GM04504 (cell line): ENCODE measurements at regions not wholly inside any gene's neighbourhood (a gene's known extent, or its start where the extent isn't known, plus 50 kb on each side); places are given as distances from the start of the nearest gene placed in this dataset.

ENCODE experiments used
- DNase-seq: peaks from one replicate; pipeline ENCODE4 v3.0.0-alpha.2; 2012; ENCODE audit warnings: low read depth

DNA sequence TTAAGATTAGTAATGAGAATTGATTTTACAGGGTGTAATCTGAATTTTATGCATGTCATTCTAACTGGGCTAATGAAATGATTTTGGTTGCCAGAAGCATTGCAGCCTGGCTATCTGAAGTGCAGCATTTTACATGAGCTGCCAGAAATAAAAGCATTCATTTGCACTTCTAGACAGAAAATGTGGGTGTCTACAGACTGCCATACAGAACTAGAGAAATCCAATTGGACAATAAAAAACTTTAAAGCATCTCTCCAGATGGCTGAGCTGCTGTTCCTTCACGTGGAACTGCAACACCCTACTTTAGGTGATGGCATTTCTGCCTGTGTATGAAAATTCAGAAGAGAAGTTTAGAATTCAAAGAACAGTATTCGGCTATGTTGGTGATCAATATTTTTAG lies 450.1 kb upstream of the SLITRK1 start:
- DNase-seq: no peak

DNA sequence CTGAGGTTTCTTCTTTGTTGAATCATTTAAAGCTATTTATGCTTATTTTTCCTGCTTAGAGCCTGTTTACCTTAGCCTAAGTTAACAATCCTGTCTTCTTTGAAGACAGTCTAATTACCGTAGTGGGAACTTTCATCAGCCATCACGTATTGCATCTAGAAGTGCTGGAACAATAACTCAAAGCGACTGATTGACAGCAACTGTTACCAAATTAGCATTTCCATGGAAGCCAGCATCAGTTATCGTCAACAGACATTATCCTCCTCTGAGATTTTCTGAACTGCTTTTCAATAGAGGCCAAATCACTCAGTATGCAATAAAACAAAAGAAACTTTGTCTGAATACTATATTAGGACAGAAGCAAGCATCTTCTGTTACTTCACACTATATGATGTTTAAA lies 433.3 kb upstream of the SLITRK1 start:
- no peak for DNase-seq

GRCh38 chr13:84303035-84303434 lies 420.8 kb upstream of the SLITRK1 start:
- DNase-seq: no peak

GRCh38 chr13:84297251-84297650 lies 415.0 kb upstream of the SLITRK1 start:
- DNase-seq: no peak

DNA sequence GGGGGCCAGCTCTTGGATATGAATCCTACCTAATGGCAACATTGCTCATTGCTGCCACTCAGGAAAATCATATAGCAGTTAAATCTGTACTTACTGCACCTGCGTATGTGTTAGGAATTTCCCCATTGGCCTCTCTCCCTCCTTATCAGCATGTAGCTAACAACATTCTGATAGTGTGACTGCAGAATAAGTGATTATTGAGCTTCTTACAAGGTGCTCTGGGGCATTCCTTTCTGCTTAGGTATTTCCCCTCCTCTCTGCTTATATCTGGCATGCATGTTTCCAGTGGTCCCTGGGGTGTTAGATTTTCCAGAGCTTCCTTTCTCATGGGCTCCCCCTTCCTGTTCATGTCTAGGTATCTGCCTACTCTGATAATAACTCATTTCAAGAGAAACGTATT lies 414.1 kb upstream of the SLITRK1 start:
- DNase-seq: no peak

DNA sequence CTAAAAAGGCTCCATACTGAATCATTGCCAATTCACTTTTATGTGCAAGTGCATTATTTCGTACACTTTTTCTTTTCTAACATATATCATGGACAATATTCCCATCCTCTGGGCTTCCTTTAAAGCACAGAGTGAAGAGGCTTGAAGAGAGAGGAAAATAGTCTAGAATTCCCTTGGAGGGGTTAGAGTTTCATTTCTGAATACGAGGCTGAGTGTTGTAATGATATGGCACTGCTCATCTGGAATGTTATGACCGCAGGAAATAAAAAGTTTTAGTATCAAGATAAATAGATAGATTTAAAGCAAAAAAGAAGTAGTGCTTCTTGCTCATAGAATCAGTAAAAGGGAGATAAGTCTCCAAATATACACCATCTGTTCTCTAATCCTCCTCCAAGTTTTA lies 412.3 kb upstream of the SLITRK1 start:
- DNase-seq: no peak

DNA sequence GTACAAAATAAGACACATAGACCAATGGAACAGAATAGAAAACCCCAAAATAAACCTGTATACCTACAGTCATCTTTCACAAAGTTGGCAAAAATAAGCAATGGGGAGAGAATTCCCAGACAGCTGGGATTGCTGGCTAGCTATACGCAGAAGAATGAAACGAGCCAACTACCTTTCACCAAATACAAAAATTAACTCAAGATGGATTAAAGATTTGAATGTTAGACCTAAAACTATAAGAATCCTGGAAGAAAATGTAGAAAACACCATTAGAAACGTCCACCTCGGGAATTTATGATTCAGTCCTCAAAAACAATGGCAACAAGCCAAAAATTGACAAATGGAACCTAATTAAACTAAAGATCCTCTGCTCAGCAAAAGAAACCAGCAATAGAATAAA lies 408.1 kb upstream of the SLITRK1 start:
- DNase-seq: no peak

DNA sequence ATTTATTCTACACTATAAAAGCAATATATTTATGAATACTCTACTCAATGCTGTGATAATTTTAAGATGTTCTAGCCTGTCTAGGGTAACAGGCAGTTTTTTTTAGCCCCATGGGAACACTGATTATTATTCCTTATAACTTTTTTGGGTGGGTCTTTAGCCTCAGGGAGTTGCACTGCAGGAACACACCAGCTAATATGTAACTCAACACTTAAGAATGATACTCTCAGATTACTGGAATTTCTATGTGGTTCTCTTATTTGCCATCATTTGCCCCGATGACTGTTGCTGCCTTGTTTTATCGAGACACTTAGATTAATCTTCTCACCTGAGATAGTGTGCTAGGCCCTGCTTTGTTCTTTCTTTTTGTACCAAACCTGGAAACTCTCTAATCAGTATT lies 396.9 kb upstream of the SLITRK1 start:
- DNase-seq: no peak

DNA sequence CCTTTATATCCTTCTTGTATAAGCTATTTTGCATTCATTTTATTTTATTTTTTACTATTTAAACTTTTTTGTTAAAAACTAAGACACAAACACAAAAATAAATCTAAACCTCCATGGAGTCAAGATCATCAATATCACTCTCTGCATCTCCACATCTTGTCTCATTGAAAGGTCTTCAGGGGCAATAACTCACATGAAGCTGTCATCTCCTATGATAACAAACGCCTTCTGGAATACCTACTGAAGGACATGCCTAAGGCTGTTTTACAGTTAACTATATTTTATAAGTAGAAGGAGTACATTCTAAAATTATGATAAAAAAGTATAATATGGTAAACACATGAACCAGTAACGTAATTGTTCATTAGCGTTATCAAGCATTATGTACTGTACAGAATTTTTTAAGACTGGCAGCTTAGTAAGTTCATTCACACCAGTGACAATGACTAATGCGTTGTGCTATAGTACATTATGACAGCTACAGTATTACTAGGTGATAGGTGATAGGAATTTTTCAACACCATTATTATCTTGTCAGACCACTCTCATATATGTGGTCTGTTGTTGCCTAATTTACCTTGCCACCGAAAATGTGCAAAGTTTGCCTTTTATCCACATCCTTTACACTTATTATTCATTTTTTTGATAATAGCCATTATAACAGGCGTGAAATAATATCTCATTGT lies 390.7 kb upstream of the SLITRK1 start:
- no peak for DNase-seq

DNA sequence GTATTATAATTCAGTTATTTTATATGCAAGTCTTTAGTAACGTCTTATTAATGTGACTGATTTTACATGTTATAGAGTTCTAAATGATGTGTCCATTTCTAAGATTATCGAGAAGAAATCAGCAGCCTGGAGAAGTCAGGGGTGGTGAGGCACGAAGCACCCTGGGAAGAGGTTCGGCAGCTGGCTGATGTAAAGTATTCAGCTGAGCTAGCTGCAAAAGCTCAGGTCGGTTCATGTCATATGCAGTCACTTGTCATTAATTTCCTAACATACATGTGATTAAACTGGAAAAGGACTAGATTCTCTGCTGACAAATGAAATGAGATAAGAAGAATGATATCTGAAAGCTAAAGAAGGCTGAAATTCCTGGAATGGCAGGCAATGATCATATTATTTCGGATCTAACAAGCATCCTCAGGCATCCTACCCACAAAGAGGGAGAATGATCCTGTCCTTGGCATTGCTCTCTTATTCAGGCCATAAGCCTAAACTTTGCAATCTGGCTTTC lies 383.0 kb upstream of the SLITRK1 start:
- DNase-seq: no peak

DNA sequence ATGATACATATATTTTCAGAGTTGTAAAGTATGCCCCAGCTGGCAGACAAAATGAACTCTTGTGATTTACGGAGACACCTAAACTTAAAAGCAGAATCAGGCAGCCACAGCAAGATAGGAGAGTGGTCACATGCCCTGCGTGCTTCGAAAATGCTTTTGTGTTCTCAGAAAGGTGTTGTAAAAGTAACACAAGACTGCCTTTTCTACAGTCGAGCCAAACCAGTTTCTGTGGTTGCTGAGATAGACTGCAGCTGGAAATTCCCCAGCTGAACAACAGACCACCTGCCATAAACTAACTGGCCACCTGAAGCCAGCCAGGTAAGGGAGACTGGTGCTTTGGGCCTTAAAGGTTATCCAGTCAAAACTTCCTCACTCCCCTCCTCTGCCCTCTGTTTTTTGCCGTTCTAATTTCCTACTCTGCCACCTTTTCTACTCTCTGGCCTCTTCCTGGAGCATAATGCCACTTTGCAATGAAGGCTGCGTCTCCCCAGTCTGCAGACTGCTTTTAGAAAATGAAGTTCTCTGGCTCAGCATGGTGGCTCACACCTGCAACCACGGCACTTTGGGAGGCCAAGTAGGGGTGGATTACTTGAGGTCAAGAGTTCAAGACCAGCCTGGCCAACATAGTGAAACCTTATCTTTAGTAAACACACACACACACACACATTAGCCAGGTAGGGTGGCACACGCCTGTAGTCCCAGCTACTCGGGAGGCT lies 381.2 kb upstream of the SLITRK1 start:
- no peak for DNase-seq

DNA sequence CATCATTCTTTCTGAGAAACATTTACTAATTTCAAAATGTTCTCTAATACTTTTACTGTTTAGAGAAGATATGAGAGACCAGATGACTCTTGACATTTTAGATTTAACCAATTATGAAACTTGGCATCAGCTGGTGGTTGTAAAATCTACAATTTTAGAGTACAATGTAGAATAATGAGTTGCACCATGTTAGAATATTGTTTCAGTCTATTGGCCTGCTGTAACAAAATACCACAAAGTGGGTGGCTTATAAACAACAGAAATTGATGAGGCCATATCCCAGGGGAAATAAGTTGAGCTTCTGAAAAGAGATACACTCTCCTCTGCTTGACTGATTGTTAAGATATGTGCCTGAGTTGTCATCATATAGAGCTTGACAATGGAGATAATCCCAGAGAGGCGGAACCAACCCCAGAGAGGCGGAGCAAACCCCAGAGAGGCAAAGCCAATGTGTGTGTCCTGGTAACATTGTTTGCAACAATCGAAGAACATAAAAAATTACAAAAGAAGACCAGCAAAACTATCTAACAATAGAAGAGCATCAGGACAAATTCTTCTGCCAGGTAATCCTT lies 373.0 kb upstream of the SLITRK1 start:
- DNase-seq: no peak

- no peak for DNase-seq
Measured at GRCh38 chr13:84249463-84249862, 367.2 kb upstream of the SLITRK1 start.

GRCh38 chr13:84243340-84243739 lies 361.1 kb upstream of the SLITRK1 start:
- no peak for DNase-seq

DNA sequence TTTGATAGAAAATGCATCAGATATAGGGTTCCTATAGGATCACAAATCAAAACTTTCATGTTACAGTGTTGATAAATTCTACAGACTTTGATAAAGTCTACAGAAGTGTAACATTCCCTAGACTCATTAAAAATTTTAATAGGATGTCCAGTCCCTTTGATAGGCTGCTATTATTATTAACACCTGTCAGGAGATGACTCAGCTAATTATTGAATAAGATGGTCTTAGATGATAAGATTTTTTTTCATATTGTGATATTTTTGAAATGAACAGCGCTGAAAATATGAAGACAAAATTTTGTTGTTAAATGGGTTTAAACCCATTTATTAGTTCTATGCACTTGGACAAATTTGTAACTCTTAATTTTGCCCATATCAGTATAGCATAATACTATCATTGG lies 356.8 kb upstream of the SLITRK1 start:
- no peak for DNase-seq

- no peak for DNase-seq
Measured at GRCh38 chr13:84238381-84238780, 356.1 kb upstream of the SLITRK1 start.

DNA sequence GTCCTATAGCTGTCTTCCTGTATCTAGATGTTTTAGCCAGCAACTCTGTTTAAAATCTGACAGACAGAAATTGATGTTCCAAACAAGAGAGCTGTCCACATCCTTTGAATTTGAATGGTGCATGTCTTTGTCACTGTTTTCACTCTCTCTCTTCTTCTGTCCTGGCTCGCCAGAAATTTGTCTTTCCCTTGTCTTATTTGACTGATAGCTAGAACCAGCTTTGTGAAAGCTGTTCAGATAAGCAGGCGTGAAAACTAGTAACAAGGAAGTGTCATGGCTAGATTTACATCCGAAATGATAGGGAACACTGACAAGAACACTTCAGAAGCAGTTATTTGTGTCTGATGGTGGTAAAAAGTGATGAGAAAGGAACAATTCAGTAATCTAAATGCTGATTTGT lies 354.9 kb upstream of the SLITRK1 start:
- no peak for DNase-seq

DNA sequence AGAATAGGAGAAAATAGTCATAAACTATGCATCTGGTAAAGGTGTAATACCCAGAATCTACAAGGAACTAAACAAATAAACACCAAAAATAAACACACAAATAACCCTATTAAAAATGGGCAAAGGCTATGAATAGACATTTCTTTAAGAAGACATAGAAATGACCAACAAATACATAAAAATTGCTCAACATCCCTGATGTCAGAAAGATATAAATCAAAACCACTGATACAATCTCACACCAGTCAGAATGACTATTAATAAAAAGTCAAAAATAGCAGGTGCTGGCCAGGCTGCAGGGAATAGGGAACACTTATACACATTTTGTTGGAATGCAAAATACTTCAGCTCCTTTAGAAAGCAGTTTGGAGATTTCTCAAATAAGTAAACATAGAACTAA lies 352.1 kb upstream of the SLITRK1 start:
- no peak for DNase-seq

GRCh38 chr13:84230568-84230967 lies 348.3 kb upstream of the SLITRK1 start:
- no peak for DNase-seq

DNA sequence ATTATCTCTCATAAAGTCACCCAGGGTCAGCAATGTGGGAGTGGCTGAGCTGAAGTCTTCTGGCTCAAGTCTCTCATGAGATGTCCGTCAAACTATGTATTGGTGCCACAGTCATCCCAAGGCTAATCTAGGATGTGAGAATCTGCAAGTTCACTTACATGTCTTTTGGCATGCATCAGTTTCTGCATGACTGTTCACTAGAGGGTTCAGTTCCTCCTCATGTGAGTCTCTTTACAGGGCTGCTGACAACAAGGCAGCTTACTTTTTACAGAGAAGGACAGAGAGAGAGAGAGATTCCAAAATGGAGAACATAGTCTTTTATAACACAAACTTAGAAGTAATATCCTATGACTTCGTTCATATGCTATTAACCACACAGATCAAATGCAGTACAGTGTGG lies 328.8 kb upstream of the SLITRK1 start:
- no peak for DNase-seq

DNA sequence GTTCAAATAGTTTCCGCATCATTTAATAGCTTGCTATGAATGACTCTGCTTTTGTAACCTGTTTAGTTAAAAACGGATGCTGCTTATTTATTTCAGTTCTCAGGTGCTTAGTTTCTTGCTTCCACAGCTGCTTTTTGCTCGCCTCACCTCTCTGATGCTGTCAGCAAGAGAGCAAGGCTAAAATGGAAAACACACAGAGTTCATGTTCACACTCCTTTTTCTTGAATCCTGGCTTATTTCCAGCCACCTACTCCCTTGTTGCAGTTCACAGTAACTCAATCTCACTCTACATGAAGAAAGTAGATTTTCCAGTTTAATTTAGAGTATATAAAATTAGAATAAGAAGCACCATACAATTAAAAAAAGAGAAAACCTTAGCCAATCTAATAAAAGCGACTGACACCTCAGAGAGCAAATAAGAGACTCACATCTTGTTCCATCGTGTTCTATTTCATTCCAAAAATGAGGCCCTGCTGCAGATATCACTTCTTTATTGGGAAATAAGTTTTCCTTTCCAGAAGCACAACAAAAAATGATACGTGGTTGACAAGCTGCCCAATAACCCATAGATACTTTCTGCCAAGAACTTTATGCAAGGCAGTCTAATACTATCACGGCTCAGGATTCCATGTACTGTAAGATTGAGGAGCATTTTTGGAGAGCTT lies 326.1 kb upstream of the SLITRK1 start:
- DNase-seq: no peak

- no peak for DNase-seq
Measured at GRCh38 chr13:84207509-84207908, 325.2 kb upstream of the SLITRK1 start.

DNA sequence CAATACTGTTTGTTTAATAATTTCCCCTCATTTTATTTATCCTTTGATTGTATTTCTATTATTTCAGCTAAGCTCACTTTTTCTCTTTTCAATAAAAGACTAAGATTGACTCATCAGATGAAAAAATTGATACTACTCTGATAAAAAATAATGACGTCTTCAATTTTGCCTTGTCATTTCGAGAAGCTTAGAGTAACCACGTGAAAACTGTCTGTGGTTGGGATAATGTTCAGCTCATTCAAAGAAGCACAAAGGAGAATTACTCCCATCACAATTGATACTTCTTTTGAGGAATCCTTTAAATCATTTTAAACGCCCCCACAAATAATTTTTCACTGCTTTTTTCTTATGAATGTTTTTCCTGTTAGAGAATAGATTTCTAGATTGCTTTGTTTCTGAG lies 318.7 kb upstream of the SLITRK1 start:
- no peak for DNase-seq
